ENCODE measurements at regions not wholly inside any gene's neighbourhood (a gene's known extent, or its start where the extent isn't known, plus 50 kb on each side); places are given as distances from the start of the nearest gene placed in this dataset.

GRCh38 chr20:52534616-52535015, 343.0 kb upstream of the ZFP64 start:
- TF ChIP-seq CTCF (conservative IDR thresholded peaks at IDR 0.05; ENCODE audit: low read depth, low read length), result no peak
- H3K4me3 ChIP-seq (ENCODE audit: low read length), result no peak overlapping the region
- no peak for DNase-seq (ENCODE audit: low read depth)

GRCh38 chr20:52533401-52533800, 341.8 kb upstream of the ZFP64 start:
- no peak for DNase-seq (ENCODE audit: low read depth)
- no peak overlapping the region for H3K4me3 ChIP-seq (ENCODE audit: low read length)
- no peak for TF ChIP-seq CTCF (conservative IDR thresholded peaks at IDR 0.05; ENCODE audit: low read depth, low read length)

- TF ChIP-seq CTCF (conservative IDR thresholded peaks at IDR 0.05; ENCODE audit: low read depth, low read length), result no peak
- no peak for DNase-seq (ENCODE audit: low read depth)
- H3K4me3 ChIP-seq (ENCODE audit: low read length), result no peak overlapping the region
Observed at GRCh38 chr20:52532674-52533073, 341.1 kb upstream of the ZFP64 start.

GRCh38 chr20:52530571-52530970, 339.0 kb upstream of the ZFP64 start:
- DNase-seq (ENCODE audit: low read depth), result no peak
- no peak overlapping the region for H3K4me3 ChIP-seq (ENCODE audit: low read length)
- TF ChIP-seq CTCF (conservative IDR thresholded peaks at IDR 0.05; ENCODE audit: low read depth, low read length), result no peak

GRCh38 chr20:52529826-52530225, 338.2 kb upstream of the ZFP64 start:
- no peak for DNase-seq (ENCODE audit: low read depth)
- no peak for TF ChIP-seq CTCF (conservative IDR thresholded peaks at IDR 0.05; ENCODE audit: low read depth, low read length)
- no peak overlapping the region for H3K4me3 ChIP-seq (ENCODE audit: low read length)

GRCh38 chr20:52524861-52525260, 333.3 kb upstream of the ZFP64 start:
- TF ChIP-seq CTCF (conservative IDR thresholded peaks at IDR 0.05; ENCODE audit: low read depth, low read length), result no peak
- no peak for DNase-seq (ENCODE audit: low read depth)
- H3K4me3 ChIP-seq (ENCODE audit: low read length), result no peak overlapping the region

GRCh38 chr20:52518735-52519134, 327.2 kb upstream of the ZFP64 start:
- TF ChIP-seq CTCF (conservative IDR thresholded peaks at IDR 0.05; ENCODE audit: low read depth, low read length), result no peak

More at GRCh38 chr20:52518735-52519134, 327.2 kb upstream of the ZFP64 start:
- no peak for DNase-seq (ENCODE audit: low read depth)
- H3K4me3 ChIP-seq (ENCODE audit: low read length), result no peak overlapping the region
